ENCODE measurements at regions not wholly inside any gene's neighbourhood (a gene's known extent, or its start where the extent isn't known, plus 50 kb on each side); places are given as distances from the start of the nearest gene placed in this dataset.

DNA sequence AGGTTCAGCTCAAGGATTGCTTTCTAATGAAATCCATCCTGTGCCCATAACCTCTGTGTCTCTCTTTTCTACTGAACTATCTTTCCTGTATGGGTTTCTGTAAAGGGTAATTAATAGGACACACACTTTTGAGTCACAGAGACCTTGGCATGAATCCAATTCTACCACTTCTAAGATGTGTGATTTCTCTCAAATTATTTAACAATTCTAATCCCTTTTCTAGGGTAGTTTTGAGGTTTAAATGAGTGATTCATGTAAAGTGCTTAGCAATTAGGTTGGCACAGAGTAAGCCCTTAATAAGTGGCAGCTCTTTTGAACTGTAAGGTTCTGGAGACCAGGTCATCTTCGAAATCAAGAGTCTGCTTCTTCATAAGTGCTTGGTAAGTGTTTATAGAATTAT lies 202.7 kb downstream of the RASSF9 start:
- Histone ChIP-seq H3K9me3 (no peaks in the 10 kb centered on the region), H3K4me3 (no peak overlapping the region), H3K27ac (no peak overlapping the region), H3K4me2 (no peak overlapping the region), H3K4me1 (no peaks in the 10 kb centered on the region)
- ATAC-seq (no peak), FAIRE-seq (no peak), DNase-seq (ENCODE audit: low read depth in 1 of 2, low spot score in 1 of 2) (no peak)
- ChIA-PET POLR2A (no interaction called here), CTCF (interaction anchor here (1.2 kb wide), 1 partner anchor 9 kb away, joined by 3 read pairs; no protein-coding TSS in a partner anchor)
- TF ChIP-seq NFE2L2 (conservative IDR thresholded peaks at IDR 0.05; ENCODE audit: low read length): no peak
- TF ChIP-seq FOXS1 (CRISPR knock-in tag; IDR thresholded peaks at IDR 0.05): no peak
- TF ChIP-seq KDM5A (IDR thresholded peaks at IDR 0.05): no peak
- no peak for TF ChIP-seq RFX5 (IDR thresholded peaks at IDR 0.05)
- TF ChIP-seq NR3C1 (IDR thresholded peaks at IDR 0.05): no peak
- TF ChIP-seq, protein P1, sequence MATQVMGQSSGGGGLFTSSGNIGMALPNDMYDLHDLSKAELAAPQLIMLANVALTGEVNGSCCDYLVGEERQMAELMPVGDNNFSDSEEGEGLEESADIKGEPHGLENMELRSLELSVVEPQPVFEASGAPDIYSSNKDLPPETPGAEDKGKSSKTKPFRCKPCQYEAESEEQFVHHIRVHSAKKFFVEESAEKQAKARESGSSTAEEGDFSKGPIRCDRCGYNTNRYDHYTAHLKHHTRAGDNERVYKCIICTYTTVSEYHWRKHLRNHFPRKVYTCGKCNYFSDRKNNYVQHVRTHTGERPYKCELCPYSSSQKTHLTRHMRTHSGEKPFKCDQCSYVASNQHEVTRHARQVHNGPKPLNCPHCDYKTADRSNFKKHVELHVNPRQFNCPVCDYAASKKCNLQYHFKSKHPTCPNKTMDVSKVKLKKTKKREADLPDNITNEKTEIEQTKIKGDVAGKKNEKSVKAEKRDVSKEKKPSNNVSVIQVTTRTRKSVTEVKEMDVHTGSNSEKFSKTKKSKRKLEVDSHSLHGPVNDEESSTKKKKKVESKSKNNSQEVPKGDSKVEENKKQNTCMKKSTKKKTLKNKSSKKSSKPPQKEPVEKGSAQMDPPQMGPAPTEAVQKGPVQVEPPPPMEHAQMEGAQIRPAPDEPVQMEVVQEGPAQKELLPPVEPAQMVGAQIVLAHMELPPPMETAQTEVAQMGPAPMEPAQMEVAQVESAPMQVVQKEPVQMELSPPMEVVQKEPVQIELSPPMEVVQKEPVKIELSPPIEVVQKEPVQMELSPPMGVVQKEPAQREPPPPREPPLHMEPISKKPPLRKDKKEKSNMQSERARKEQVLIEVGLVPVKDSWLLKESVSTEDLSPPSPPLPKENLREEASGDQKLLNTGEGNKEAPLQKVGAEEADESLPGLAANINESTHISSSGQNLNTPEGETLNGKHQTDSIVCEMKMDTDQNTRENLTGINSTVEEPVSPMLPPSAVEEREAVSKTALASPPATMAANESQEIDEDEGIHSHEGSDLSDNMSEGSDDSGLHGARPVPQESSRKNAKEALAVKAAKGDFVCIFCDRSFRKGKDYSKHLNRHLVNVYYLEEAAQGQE (IDR thresholded peaks at IDR 0.05): no peak
- TF ChIP-seq FOSB (CRISPR knock-in tag; IDR thresholded peaks at IDR 0.05): no peak
- TF ChIP-seq EP300 (IDR thresholded peaks at IDR 0.05): no peak
- TF ChIP-seq ZFP36 (IDR thresholded peaks at IDR 0.05; ENCODE audit: borderline replicate concordance, partially characterized antibody): no peak
- no peak for TF ChIP-seq TFCP2L1 (CRISPR knock-in tag; IDR thresholded peaks at IDR 0.05)
- no peak for TF ChIP-seq HDAC2 (IDR thresholded peaks at IDR 0.05)
- TF ChIP-seq, protein P2, sequence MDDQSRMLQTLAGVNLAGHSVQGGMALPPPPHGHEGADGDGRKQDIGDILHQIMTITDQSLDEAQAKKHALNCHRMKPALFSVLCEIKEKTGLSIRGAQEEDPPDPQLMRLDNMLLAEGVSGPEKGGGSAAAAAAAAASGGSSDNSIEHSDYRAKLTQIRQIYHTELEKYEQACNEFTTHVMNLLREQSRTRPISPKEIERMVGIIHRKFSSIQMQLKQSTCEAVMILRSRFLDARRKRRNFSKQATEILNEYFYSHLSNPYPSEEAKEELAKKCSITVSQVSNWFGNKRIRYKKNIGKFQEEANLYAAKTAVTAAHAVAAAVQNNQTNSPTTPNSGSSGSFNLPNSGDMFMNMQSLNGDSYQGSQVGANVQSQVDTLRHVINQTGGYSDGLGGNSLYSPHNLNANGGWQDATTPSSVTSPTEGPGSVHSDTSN (IDR thresholded peaks at IDR 0.05): no peak
- TF ChIP-seq, protein P3, sequence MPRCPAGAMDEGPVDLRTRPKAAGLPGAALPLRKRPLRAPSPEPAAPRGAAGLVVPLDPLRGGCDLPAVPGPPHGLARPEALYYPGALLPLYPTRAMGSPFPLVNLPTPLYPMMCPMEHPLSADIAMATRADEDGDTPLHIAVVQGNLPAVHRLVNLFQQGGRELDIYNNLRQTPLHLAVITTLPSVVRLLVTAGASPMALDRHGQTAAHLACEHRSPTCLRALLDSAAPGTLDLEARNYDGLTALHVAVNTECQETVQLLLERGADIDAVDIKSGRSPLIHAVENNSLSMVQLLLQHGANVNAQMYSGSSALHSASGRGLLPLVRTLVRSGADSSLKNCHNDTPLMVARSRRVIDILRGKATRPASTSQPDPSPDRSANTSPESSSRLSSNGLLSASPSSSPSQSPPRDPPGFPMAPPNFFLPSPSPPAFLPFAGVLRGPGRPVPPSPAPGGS (IDR thresholded peaks at IDR 0.05): no peak
- TF ChIP-seq TP53 (CRISPR knock-in tag; IDR thresholded peaks at IDR 0.05): no peak
- no peak for TF ChIP-seq HEYL (CRISPR knock-in tag; IDR thresholded peaks at IDR 0.05)
- no peak for TF ChIP-seq HOXB13 (CRISPR knock-in tag; IDR thresholded peaks at IDR 0.05; ENCODE audit: low read depth)
- WGBS (ENCODE audit: missing lambda C conversion rate): 13% methylated on average over 1 of the region's 1 CpG

DNA sequence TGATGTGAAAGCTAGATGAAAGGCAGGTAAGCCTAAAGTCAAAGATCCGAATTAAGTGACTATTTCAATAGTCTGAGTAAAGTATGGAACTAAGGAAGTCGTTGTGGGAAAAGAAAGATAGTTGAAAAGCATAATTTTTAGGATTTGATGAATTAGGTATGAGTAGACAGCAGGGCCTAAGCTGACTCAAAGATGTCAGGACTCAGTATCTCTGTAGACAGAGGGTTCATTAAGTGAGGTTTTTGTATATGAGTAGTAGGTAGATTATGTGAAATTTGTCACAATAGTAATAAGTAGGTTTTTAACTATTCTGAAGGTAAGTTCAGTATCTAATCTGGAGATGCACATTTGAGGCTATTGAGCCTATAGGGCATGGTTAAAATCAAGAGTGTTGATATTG lies 196.4 kb downstream of the RASSF9 start:
- WGBS (ENCODE audit: missing lambda C conversion rate): 11% methylated on average over 2 of the region's 2 CpGs
- ChIA-PET POLR2A (interaction anchor here (0.6 kb wide), 1 partner anchor 60 kb away, joined by 3 read pairs; no protein-coding TSS in a partner anchor), CTCF (no interaction called here)
- no peak for DNase-seq (ENCODE audit: low read depth in 1 of 2, low spot score in 1 of 2)
- ATAC-seq: no peak
- no peak for FAIRE-seq
- no peaks in the 10 kb centered on the region for H3K4me1 ChIP-seq
- no peak overlapping the region for H3K4me2 ChIP-seq
- no peaks in the 10 kb centered on the region for H3K9me3 ChIP-seq
- H3K27ac ChIP-seq: no peak overlapping the region
- H3K4me3 ChIP-seq: no peak overlapping the region
- no peak for TF ChIP-seq RCOR1 (IDR thresholded peaks at IDR 0.05; ENCODE audit: low read depth, low read length)
- TF ChIP-seq, protein P4, sequence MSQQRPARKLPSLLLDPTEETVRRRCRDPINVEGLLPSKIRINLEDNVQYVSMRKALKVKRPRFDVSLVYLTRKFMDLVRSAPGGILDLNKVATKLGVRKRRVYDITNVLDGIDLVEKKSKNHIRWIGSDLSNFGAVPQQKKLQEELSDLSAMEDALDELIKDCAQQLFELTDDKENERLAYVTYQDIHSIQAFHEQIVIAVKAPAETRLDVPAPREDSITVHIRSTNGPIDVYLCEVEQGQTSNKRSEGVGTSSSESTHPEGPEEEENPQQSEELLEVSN (IDR thresholded peaks at IDR 0.05; ENCODE audit: borderline replicate concordance, low read depth): no peak
- no peak for TF ChIP-seq MYC (IDR thresholded peaks at IDR 0.05; ENCODE audit: borderline replicate concordance, low read length)
- TF ChIP-seq POLR2A (IDR thresholded peaks at IDR 0.05; ENCODE audit: low read length): no peak
- TF ChIP-seq TFCP2L1 (CRISPR knock-in tag; IDR thresholded peaks at IDR 0.05): no peak
- TF ChIP-seq GATA3 (IDR thresholded peaks at IDR 0.05; ENCODE audit: borderline replicate concordance): no peak
- no peak for TF ChIP-seq HOXB5 (CRISPR knock-in tag; IDR thresholded peaks at IDR 0.05)
- no peak for TF ChIP-seq JUNB (IDR thresholded peaks at IDR 0.05)
- TF ChIP-seq RAD21 (conservative IDR thresholded peaks at IDR 0.05 in 1 of 2, IDR thresholded peaks at IDR 0.05 in 1 of 2): no peak
- TF ChIP-seq, protein P5, sequence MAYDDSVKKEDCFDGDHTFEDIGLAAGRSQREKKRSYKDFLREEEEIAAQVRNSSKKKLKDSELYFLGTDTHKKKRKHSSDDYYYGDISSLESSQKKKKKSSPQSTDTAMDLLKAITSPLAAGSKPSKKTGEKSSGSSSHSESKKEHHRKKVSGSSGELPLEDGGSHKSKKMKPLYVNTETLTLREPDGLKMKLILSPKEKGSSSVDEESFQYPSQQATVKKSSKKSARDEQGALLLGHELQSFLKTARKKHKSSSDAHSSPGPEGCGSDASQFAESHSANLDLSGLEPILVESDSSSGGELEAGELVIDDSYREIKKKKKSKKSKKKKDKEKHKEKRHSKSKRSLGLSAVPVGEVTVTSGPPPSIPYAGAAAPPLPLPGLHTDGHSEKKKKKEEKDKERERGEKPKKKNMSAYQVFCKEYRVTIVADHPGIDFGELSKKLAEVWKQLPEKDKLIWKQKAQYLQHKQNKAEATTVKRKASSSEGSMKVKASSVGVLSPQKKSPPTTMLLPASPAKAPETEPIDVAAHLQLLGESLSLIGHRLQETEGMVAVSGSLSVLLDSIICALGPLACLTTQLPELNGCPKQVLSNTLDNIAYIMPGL (CRISPR knock-in tag; IDR thresholded peaks at IDR 0.05; ENCODE audit: borderline replicate concordance): no peak
- TF ChIP-seq, protein P1 (IDR thresholded peaks at IDR 0.05): no peak
- TF ChIP-seq, protein P6, sequence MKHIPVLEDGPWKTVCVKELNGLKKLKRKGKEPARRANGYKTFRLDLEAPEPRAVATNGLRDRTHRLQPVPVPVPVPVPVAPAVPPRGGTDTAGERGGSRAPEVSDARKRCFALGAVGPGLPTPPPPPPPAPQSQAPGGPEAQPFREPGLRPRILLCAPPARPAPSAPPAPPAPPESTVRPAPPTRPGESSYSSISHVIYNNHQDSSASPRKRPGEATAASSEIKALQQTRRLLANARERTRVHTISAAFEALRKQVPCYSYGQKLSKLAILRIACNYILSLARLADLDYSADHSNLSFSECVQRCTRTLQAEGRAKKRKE (CRISPR knock-in tag; IDR thresholded peaks at IDR 0.05; ENCODE audit: low read depth): no peak
